ENCODE measurements at regions not wholly inside any gene's neighbourhood (a gene's known extent, or its start where the extent isn't known, plus 50 kb on each side); places are given as distances from the start of the nearest gene placed in this dataset.

DNA sequence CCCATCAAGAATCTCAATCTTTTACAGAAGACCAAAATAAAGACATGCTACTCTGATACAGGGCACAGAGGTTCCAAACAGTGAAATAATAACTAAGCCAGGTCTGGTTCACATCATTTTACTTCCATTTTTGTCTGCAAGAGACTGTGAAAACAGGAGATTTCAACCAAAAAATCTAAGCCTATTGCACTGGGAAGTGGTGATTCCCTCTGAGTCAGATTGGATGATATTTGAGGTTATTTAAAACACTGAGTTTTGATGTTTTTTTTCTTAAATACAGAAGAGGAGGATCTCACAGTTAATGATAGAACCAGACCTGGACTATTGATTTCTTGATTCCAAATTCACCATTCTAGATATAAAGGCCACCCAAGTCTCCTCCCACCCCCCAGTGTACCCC is 117.3 kb upstream of the FAM20A start:
- no peak for TF ChIP-seq ZFX (IDR thresholded peaks at IDR 0.05)
- TF ChIP-seq, protein P1, sequence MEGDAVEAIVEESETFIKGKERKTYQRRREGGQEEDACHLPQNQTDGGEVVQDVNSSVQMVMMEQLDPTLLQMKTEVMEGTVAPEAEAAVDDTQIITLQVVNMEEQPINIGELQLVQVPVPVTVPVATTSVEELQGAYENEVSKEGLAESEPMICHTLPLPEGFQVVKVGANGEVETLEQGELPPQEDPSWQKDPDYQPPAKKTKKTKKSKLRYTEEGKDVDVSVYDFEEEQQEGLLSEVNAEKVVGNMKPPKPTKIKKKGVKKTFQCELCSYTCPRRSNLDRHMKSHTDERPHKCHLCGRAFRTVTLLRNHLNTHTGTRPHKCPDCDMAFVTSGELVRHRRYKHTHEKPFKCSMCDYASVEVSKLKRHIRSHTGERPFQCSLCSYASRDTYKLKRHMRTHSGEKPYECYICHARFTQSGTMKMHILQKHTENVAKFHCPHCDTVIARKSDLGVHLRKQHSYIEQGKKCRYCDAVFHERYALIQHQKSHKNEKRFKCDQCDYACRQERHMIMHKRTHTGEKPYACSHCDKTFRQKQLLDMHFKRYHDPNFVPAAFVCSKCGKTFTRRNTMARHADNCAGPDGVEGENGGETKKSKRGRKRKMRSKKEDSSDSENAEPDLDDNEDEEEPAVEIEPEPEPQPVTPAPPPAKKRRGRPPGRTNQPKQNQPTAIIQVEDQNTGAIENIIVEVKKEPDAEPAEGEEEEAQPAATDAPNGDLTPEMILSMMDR (conservative IDR thresholded peaks at IDR 0.05) = no peak
- no peak overlapping the region for H3K27ac ChIP-seq

DNA sequence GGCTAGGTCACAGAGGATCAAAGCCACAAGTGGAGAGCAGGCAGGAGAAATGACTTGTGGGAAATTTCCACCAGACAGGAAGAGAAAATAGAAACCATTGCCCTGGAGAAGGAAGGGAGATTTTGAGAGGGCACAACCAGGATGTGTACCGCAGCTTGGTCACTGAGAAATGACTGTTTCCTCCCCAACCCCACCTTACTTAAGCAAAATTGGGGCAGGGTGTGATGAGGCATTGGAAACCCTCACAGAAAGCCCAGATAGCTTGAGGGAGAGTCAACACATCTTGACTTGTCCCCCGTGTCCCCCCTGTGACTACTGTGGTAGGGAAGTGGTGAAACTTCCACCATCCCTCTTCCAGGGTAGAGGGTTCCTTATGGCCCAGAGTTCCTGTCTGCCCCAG is 113.5 kb upstream of the FAM20A start:
- no peak overlapping the region; the same call in 1 of the 2 replicates for H3K27ac ChIP-seq
- no peak for TF ChIP-seq ZFX (IDR thresholded peaks at IDR 0.05)
- TF ChIP-seq, protein P1 (conservative IDR thresholded peaks at IDR 0.05) = no peak

DNA sequence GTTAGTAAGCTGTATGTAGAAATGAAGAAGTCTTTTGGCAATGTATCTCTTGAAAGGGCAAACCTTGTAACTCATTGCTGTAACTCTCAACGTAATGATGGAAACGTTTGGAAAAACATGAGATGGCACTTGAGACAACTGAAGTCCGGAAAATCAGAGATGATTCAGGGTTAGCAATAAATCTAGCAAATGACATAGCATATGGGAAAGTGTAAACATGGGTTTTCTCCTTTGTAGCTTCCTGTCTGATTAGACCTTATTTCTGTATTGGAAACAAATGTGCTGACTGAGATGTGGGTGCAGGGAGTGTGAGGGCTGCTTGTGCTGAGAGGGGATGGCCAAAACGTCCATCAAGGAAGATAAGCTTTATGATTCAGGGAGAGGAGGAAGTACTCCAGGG is 110.7 kb upstream of the FAM20A start:
- no peak for TF ChIP-seq ZFX (IDR thresholded peaks at IDR 0.05)
- TF ChIP-seq, protein P1 (conservative IDR thresholded peaks at IDR 0.05) = no peak
- no peak overlapping the region for H3K27ac ChIP-seq

DNA sequence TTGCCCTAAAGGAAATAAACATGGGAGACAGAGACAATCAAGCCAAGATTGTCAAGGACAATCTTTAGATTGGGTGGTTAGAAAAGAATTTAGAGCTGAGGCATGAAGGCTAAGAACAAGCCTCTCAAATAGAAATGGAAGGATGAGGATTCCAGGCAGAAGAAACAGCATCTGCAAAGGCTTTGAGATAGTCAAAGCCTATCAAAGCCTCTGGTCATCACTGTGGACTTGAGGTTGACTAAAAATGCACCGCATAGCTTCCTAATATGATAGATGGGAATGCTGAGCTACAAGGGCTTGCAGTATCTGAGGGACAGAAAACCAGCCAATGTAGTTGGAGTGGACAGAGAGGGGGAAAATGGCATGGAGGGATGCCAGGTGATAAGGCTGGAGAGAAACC is 109.8 kb upstream of the FAM20A start:
- no peak overlapping the region for H3K27ac ChIP-seq
- TF ChIP-seq, protein P1 (conservative IDR thresholded peaks at IDR 0.05) = no peak

DNA sequence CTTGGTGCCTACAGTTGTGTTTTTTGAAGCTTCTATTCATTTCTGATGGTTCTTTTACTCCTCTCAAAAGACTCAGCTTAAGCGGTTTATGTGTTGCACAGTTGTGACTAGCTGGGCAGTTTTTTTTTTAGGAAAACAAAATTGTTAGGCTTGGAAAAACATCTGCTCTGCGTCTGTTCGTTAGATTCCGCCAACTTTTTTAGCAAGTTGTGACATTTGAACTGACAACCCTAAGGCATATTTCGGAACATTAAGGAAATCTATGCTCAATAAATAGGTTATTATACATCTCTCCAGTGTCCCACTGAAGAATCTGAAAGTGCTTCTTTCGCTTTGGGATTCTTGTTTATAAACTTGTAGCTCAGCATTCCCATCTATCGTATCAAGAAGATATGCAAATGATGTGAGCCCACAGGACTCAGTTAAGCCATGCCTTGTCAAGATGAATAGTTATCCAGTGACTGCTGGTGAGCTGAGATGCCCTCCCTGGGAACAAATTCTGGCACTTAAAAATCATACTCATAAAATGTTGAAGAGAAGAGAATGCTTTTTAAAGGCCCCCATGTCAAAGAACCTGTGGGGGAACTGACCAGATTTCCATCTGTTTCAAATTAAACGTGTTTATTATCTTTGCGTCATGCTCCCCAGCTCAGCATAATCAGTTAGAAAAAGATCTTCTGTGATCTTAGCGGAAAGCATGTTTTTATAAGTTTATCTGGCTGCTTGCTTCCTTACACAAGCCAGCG is 109.0 kb upstream of the FAM20A start:
- no peak overlapping the region for H3K27ac ChIP-seq
- TF ChIP-seq, protein P1 (conservative IDR thresholded peaks at IDR 0.05) = no peak
- no peak for TF ChIP-seq ZFX (IDR thresholded peaks at IDR 0.05)

DNA sequence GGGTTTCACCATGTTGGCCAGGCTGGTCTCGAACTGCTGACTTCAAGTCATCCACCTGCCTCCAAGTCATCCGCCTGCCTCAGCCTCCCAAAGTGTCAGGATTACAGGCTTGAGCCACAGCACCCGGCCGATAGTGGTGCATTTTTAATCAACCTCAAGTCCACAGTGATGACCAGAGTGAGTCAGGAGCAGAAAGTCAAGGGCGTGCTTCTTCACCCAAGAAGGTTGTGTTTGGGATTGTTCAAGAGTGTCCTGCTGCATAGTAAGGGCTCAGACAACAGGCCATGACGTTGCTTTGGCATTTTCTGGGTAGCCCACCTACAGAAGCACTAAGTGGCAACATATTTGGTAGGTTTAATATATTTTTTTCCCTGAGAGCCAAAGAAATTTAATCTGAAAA is 108.3 kb upstream of the FAM20A start:
- no peak overlapping the region for H3K27ac ChIP-seq
- TF ChIP-seq, protein P1 (conservative IDR thresholded peaks at IDR 0.05) = no peak
- no peak for TF ChIP-seq ZFX (IDR thresholded peaks at IDR 0.05)

DNA sequence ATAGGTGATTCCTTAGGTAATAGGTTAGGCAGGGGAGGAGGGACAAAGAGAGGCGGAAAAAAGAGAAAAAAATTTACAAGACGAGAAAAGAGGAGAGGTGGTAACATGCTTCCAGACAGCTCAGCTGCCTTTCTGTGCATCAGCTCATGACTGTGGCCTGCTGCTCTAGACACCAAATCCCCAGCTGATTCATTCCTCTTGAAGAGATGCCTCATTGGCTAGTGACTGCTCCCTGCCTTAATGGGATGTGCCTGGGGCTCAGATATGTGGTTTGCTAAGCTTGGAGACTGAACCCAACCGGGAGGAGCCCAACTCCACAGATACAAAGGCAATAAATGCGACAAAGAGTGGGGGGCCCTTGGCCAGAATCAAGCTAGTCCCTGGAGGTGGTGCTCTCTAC is 105.9 kb upstream of the FAM20A start:
- no peak overlapping the region for H3K27ac ChIP-seq
- TF ChIP-seq ZFX (IDR thresholded peaks at IDR 0.05) = no peak
- TF ChIP-seq, protein P1 (conservative IDR thresholded peaks at IDR 0.05) = no peak
